ENCODE measurements at regions not wholly inside any gene's neighbourhood (a gene's known extent, or its start where the extent isn't known, plus 50 kb on each side); places are given as distances from the start of the nearest gene placed in this dataset.

GRCh38 chr9:115629879-115630840, 512.2 kb upstream of the TNC start:
- TF ChIP-seq POLR2A (IDR thresholded peaks at IDR 0.05) (no peak), CTCF (IDR thresholded peaks at IDR 0.05) (no peak)
